ENCODE measurements at regions not wholly inside any gene's neighbourhood (a gene's known extent, or its start where the extent isn't known, plus 50 kb on each side); places are given as distances from the start of the nearest gene placed in this dataset.
"Not testable (repeated sequence)": the region's sequence is repeated elsewhere in the genome, so short reads cannot be mapped to it uniquely, and the experiment has no call there.

DNA sequence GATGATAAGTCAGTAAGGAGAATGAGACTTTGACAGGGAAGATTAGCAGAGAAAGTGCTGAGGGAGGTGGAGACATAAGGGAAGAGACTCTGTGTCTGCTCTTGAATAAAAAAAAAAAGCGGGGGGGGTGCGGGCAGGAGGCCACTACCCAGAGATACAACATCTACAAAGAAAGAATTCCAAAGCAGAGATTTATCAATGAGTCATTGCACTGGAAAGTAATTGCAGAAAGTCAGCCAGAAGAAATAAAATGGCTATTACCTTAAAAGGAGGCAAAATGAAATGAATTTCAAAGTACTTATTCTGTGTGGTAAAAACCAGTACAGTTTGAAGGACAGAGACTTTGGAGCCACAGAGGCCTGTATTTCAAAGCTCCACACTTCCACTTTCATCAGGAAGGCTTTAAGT is 267.1 kb upstream of the PRKD1 start:
- Mint-ChIP-seq H3K27ac (no peak overlapping the region), H3K4me3 (no peak overlapping the region), H3K36me3 (ENCODE audit: low read depth) (no peaks in the 10 kb centered on the region), H3K4me1 (no peaks in the 10 kb centered on the region), H3K27me3 (no peaks in the 10 kb centered on the region), H3K9me3 (no peaks in the 10 kb centered on the region)
- intact Hi-C loops (cut with micrococcal nuclease) = no loop called here
- no peak for DNase-seq

DNA sequence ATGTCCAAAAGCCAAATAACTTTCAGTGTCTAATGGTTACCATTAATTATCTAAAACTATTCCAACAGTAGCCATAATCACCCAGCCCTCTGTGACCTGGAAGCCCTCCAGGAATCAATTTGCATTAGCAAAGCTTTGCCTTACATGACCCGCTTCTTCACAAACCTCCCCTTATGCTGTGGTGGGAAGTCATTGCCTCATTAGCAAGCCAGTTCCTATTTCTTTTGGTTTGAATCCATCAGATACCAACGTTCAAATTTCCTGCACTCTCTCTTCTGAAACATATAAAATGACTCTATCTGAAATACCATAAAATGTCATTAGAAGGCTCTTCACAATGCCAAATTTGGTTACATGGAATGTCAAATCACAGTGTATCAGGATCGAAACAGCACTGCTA is 268.3 kb upstream of the PRKD1 start:
- H3K4me1 Mint-ChIP-seq = no peaks in the 10 kb centered on the region
- no peaks in the 10 kb centered on the region for H3K9me3 Mint-ChIP-seq

GRCh38 chr14:30196861-30197260 is 269.2 kb upstream of the PRKD1 start:
- no peak for DNase-seq
- Mint-ChIP-seq H3K36me3 (ENCODE audit: low read depth) (no peaks in the 10 kb centered on the region), H3K9me3 (no peaks in the 10 kb centered on the region), H3K4me3 (no peak overlapping the region), H3K27me3 (no peaks in the 10 kb centered on the region), H3K27ac (no peak overlapping the region), H3K4me1 (no peaks in the 10 kb centered on the region)
- intact Hi-C loops (cut with micrococcal nuclease) = no loop called here

More for the DNA sequence above, 268.3 kb upstream of the PRKD1 start:
- H3K27me3 Mint-ChIP-seq = no peaks in the 10 kb centered on the region
- intact Hi-C loops (cut with micrococcal nuclease) = no loop called here
- H3K36me3 Mint-ChIP-seq (ENCODE audit: low read depth) = no peaks in the 10 kb centered on the region
- no peak overlapping the region for H3K27ac Mint-ChIP-seq
- DNase-seq = no peak
- no peak overlapping the region for H3K4me3 Mint-ChIP-seq

DNA sequence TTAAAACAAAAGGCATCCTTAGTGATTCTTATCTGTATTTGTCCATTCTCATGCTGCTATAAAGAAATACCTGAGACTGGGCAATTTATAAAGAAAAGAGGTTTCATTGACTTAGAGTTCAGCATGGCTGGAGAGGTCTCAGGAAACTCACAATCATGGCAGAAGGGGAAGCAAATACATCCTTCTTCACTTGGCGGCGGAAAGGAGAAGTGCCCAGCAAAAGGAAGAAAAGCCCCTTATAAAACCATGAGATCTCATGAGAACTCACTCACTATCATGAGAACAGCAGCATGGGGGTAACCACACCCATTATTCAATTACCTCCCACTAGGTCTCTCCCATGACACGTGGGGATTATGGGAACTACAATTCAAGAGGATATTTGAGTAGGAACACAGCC is 271.1 kb upstream of the PRKD1 start:
- intact Hi-C loops (cut with micrococcal nuclease); H3K9me3 Mint-ChIP-seq; H3K4me3 Mint-ChIP-seq; H3K36me3 Mint-ChIP-seq (ENCODE audit: low read depth); DNase-seq; H3K27ac Mint-ChIP-seq; H3K27me3 Mint-ChIP-seq; H3K4me1 Mint-ChIP-seq: not testable (repeated sequence)

- Mint-ChIP-seq H3K4me3 (no peak overlapping the region), H3K27me3 (no peaks in the 10 kb centered on the region)
- intact Hi-C loops (cut with micrococcal nuclease) = no loop called here
Observed at GRCh38 chr14:30204431-30204980, 276.9 kb upstream of the PRKD1 start.

DNA sequence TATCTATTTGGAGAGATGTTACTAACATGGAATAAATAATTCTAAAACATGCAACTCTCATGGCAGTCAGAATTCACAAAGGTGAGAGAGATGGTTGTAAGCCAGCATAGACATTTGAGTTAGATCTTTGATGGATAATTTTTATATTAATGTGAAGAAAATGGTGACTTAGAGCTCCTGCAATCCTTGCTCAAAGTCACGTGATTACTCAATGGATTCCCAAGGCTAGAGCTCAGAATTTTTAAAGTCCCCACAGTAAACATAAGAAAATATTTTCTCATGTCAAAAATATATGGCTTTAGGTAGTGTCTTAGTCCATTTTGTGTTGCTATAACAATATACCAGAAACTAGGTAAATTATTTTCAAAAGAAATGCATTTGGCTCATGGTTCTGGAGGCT is 281.5 kb upstream of the PRKD1 start:
- Mint-ChIP-seq H3K9me3 (no peaks in the 10 kb centered on the region), H3K4me3 (no peak overlapping the region), H3K27me3 (no peaks in the 10 kb centered on the region), H3K4me1 (no peaks in the 10 kb centered on the region), H3K27ac (no peak overlapping the region), H3K36me3 (ENCODE audit: low read depth) (no peaks in the 10 kb centered on the region)
- DNase-seq = no peak
- intact Hi-C loops (cut with micrococcal nuclease) = no loop called here

More at GRCh38 chr14:30204431-30204980, 276.9 kb upstream of the PRKD1 start:
- Mint-ChIP-seq H3K4me1 (no peaks in the 10 kb centered on the region), H3K9me3 (no peaks in the 10 kb centered on the region), H3K27ac (no peak overlapping the region), H3K36me3 (ENCODE audit: low read depth) (no peaks in the 10 kb centered on the region)
- DNase-seq = no peak

- H3K4me1 Mint-ChIP-seq = no peaks in the 10 kb centered on the region
- H3K27me3 Mint-ChIP-seq = no peaks in the 10 kb centered on the region
- H3K4me3 Mint-ChIP-seq = no peak overlapping the region
- no peak for DNase-seq
- H3K27ac Mint-ChIP-seq = no peak overlapping the region
- no peaks in the 10 kb centered on the region for H3K36me3 Mint-ChIP-seq (ENCODE audit: low read depth)
- intact Hi-C loops (cut with micrococcal nuclease) = loop anchor here (5.0 kb wide), 1 partner anchor 1458 kb away; no protein-coding TSS in a partner anchor
- H3K9me3 Mint-ChIP-seq = no peaks in the 10 kb centered on the region
Observed at GRCh38 chr14:30210630-30211029, 283.0 kb upstream of the PRKD1 start.

DNA sequence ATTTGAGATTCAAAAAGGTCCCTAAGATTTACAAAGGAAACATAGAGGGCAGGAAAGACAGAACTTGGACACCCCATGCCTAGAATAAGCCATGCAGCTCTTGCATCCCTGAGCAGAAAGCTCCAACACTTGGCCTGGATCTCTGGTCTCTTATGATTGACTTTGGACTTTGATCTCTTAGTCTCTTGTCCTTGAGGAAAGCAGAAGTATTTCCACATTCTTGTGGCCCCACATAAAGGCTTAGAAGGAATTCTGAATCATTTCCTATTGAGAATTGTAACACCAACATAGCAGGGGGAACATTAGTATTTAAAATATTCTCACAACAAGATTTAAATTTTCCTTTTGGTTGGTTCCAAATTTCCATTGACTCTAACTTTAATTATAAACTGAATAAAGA is 283.7 kb upstream of the PRKD1 start:
- H3K36me3 Mint-ChIP-seq (ENCODE audit: low read depth) = no peaks in the 10 kb centered on the region
- DNase-seq = no peak
- H3K27me3 Mint-ChIP-seq = no peaks in the 10 kb centered on the region
- H3K9me3 Mint-ChIP-seq = no peaks in the 10 kb centered on the region
- no peak overlapping the region for H3K27ac Mint-ChIP-seq
- no peak overlapping the region for H3K4me3 Mint-ChIP-seq
- H3K4me1 Mint-ChIP-seq = no peaks in the 10 kb centered on the region
- intact Hi-C loops (cut with micrococcal nuclease) = loop anchor here (5.0 kb wide), 1 partner anchor 1459 kb away; no protein-coding TSS in a partner anchor

GRCh38 chr14:30214014-30214413 is 286.4 kb upstream of the PRKD1 start:
- H3K27me3 Mint-ChIP-seq = no peaks in the 10 kb centered on the region

DNA sequence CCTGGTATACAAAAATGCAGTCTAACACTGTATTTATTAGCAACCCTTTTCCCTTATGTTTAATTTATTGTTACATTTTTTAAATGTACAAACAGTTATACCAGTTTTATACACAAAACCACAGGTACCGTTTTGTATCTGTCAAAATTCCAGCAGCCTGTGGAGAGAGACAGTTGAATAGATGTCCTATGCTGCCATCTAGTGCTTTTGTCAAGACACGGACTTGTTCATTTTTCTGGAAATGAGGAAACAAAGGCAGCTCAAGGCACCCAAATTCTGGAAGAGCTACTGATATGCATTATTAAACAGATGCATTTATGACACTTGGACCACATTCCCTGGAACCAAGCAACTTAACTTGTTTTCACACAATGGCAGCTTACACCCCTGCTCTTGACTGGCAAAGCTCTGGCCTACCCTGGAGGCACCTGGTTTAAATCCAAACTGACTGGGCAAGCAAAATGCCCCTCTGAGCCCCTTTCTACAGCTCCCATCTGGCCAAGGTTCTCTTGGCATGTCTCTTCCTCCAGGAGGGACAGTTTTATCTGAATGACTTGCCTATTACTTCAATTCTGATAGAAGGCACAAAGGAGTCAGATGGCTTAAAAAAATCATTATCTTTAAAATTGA is 286.9 kb upstream of the PRKD1 start:
- no peak overlapping the region for H3K27ac Mint-ChIP-seq
- DNase-seq = no peak
- intact Hi-C loops (cut with micrococcal nuclease) = loop anchor here (2.0 to 5.0 kb wide), 2 partner anchors 666 to 1462 kb away; no protein-coding TSS in a partner anchor
- H3K4me1 Mint-ChIP-seq = no peaks in the 10 kb centered on the region
- H3K4me3 Mint-ChIP-seq = no peak overlapping the region
- H3K9me3 Mint-ChIP-seq = no peaks in the 10 kb centered on the region
- H3K27me3 Mint-ChIP-seq = no peaks in the 10 kb centered on the region
- no peaks in the 10 kb centered on the region for H3K36me3 Mint-ChIP-seq (ENCODE audit: low read depth)

More at GRCh38 chr14:30214014-30214413, 286.4 kb upstream of the PRKD1 start:
- no peaks in the 10 kb centered on the region for H3K36me3 Mint-ChIP-seq (ENCODE audit: low read depth)
- intact Hi-C loops (cut with micrococcal nuclease) = loop anchor here (2.0 to 5.0 kb wide), 2 partner anchors 665 to 1462 kb away; no protein-coding TSS in a partner anchor
- no peak for DNase-seq
- H3K27ac Mint-ChIP-seq = no peak overlapping the region
- H3K9me3 Mint-ChIP-seq = no peaks in the 10 kb centered on the region
- H3K4me1 Mint-ChIP-seq = no peaks in the 10 kb centered on the region
- no peak overlapping the region for H3K4me3 Mint-ChIP-seq

DNA sequence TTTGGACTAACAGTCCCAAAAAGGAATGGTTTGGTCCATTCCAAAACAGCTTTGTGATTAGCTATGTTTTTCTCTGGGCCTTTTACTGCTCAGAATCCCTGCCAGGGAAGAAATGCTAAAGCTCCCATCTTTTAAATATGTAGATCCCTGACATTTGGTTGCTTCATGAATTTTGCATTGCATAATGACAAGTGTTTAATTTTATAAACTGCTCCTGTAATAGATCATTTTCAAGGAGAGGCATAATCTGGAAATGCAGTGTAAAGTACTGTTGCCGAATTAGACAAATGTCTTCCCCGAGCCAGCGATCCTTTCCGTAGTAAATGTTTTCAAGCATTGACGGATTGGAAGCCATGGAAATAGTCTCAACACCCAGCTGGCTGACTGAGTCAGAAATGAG is 291.3 kb upstream of the PRKD1 start:
- no peak overlapping the region for H3K4me3 Mint-ChIP-seq
- H3K36me3 Mint-ChIP-seq (ENCODE audit: low read depth) = no peaks in the 10 kb centered on the region
- no peaks in the 10 kb centered on the region for H3K27me3 Mint-ChIP-seq
- DNase-seq = no peak
- H3K27ac Mint-ChIP-seq = no peak overlapping the region
- no peaks in the 10 kb centered on the region for H3K9me3 Mint-ChIP-seq
- H3K4me1 Mint-ChIP-seq = no peaks in the 10 kb centered on the region
- intact Hi-C loops (cut with micrococcal nuclease) = no loop called here

DNA sequence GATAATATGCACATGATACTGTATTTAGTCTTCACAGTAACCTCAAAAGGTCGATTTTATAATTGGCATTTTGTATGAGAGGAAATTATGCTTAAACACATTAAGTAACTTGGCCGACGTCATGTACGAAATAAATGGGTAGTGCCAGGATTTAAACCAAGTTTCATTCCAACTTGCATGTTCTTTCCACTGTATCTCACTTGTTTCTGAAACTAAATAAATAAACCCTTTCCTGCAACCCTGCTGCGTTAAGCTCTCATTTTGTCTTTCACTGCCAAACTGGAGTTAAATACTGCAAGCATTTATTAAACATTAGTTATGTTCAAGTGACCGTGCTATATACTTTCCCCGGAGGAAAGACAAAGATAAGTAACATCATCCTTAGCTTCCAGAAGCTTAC is 293.9 kb upstream of the PRKD1 start:
- no peaks in the 10 kb centered on the region for H3K9me3 Mint-ChIP-seq
- no peaks in the 10 kb centered on the region for H3K27me3 Mint-ChIP-seq
- no peaks in the 10 kb centered on the region for H3K36me3 Mint-ChIP-seq (ENCODE audit: low read depth)
- H3K4me3 Mint-ChIP-seq = no peak overlapping the region
- H3K4me1 Mint-ChIP-seq = no peaks in the 10 kb centered on the region
- no peak overlapping the region for H3K27ac Mint-ChIP-seq
- intact Hi-C loops (cut with micrococcal nuclease) = no loop called here
- DNase-seq = no peak

DNA sequence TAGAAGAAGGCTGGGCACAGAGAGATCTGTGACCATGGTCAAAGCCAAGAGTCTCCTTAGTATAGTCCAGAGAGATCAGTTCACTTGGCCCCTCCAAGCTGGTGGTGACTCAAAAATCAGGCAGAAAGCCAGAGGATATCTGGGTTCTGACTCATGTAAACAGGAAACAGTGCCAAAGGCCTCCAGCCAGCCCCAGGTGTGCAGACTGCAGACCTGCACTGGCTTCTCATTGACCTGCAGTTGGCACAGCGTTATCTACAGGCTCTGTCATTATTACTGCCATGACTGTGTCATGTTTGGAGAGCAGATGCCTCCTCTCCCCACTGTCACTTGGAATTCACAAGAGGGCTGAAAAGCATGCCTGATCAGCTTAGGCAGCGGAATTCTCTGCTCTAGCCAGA is 295.7 kb upstream of the PRKD1 start:
- Mint-ChIP-seq H3K27ac (no peak overlapping the region), H3K4me1 (no peaks in the 10 kb centered on the region), H3K4me3 (no peak overlapping the region), H3K9me3 (no peaks in the 10 kb centered on the region), H3K36me3 (ENCODE audit: low read depth) (no peaks in the 10 kb centered on the region), H3K27me3 (no peaks in the 10 kb centered on the region)
- intact Hi-C loops (cut with micrococcal nuclease) = no loop called here
- no peak for DNase-seq

DNA sequence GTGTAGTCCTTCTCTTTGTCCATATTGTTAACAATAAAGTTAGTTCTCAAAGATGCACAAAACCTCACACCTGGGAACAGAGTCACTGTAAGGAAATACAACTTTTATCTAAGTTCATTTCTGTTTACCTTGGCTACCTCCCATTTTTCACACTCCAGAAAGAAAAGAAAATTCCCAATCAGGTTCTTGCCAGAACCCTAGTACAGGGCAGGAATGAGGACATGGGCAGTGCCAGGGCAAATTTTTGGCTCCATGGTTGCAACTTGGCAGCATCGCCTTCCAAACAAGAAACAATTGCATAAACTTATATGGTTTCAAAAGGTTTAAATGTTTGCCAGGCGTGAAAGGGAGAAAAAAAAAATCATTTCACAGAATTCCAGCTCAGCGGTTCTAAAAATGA is 296.3 kb upstream of the PRKD1 start:
- intact Hi-C loops (cut with micrococcal nuclease) = no loop called here
- Mint-ChIP-seq H3K27me3 (no peaks in the 10 kb centered on the region), H3K36me3 (ENCODE audit: low read depth) (no peaks in the 10 kb centered on the region)

GRCh38 chr14:30225176-30225575 is 297.5 kb upstream of the PRKD1 start:
- intact Hi-C loops (cut with micrococcal nuclease) = no loop called here
- no peaks in the 10 kb centered on the region for H3K36me3 Mint-ChIP-seq (ENCODE audit: low read depth)
- H3K27me3 Mint-ChIP-seq = no peaks in the 10 kb centered on the region
- no peak overlapping the region for H3K27ac Mint-ChIP-seq
- no peaks in the 10 kb centered on the region for H3K4me1 Mint-ChIP-seq
- no peak for DNase-seq
- no peaks in the 10 kb centered on the region for H3K9me3 Mint-ChIP-seq
- no peak overlapping the region for H3K4me3 Mint-ChIP-seq

More for the DNA sequence above, 296.3 kb upstream of the PRKD1 start:
- no peak overlapping the region for H3K4me3 Mint-ChIP-seq
- H3K9me3 Mint-ChIP-seq = no peaks in the 10 kb centered on the region
- H3K4me1 Mint-ChIP-seq = no peaks in the 10 kb centered on the region
- no peak for DNase-seq
- H3K27ac Mint-ChIP-seq = no peak overlapping the region
